ENCODE measurements at regions not wholly inside any gene's neighbourhood (a gene's known extent, or its start where the extent isn't known, plus 50 kb on each side); places are given as distances from the start of the nearest gene placed in this dataset.

GRCh38 chr15:39488516-39488915 lies 92.4 kb upstream of the THBS1 start:
- TF ChIP-seq GATA3 (IDR thresholded peaks at IDR 0.05; ENCODE audit: low read depth, low read length) (no peak), GATA2 (IDR thresholded peaks at IDR 0.05; ENCODE audit: low read depth, low read length) (no peak)

GRCh38 chr15:39488961-39489360 lies 91.9 kb upstream of the THBS1 start:
- TF ChIP-seq GATA2 (IDR thresholded peaks at IDR 0.05; ENCODE audit: low read depth, low read length) = no peak
- TF ChIP-seq GATA3 (IDR thresholded peaks at IDR 0.05; ENCODE audit: low read depth, low read length) = no peak

- no peak for TF ChIP-seq GATA3 (IDR thresholded peaks at IDR 0.05; ENCODE audit: low read depth, low read length)
- no peak for TF ChIP-seq GATA2 (IDR thresholded peaks at IDR 0.05; ENCODE audit: low read depth, low read length)
These were observed 89.6 kb upstream of the THBS1 start for GRCh38 chr15:39491115-39491885.

GRCh38 chr15:39491886-39492490 lies 88.9 kb upstream of the THBS1 start:
- TF ChIP-seq GATA3 (IDR thresholded peaks at IDR 0.05; ENCODE audit: low read depth, low read length) = no peak
- no peak for TF ChIP-seq GATA2 (IDR thresholded peaks at IDR 0.05; ENCODE audit: low read depth, low read length)

- TF ChIP-seq GATA2 (IDR thresholded peaks at IDR 0.05; ENCODE audit: low read depth, low read length) (no peak), GATA3 (IDR thresholded peaks at IDR 0.05; ENCODE audit: low read depth, low read length) (no peak)
These were observed 87.3 kb upstream of the THBS1 start for GRCh38 chr15:39493424-39494067.

- TF ChIP-seq GATA3 (IDR thresholded peaks at IDR 0.05; ENCODE audit: low read depth, low read length) = no peak
These were observed 86.4 kb upstream of the THBS1 start for GRCh38 chr15:39494462-39494861.

GRCh38 chr15:39495871-39496840 lies 84.7 kb upstream of the THBS1 start:
- TF ChIP-seq GATA3 (IDR thresholded peaks at IDR 0.05; ENCODE audit: low read depth, low read length) (no peak), GATA2 (IDR thresholded peaks at IDR 0.05; ENCODE audit: low read depth, low read length) (no peak)

GRCh38 chr15:39497016-39497758 lies 83.7 kb upstream of the THBS1 start:
- TF ChIP-seq GATA2 (IDR thresholded peaks at IDR 0.05; ENCODE audit: low read depth, low read length) (no peak), GATA3 (IDR thresholded peaks at IDR 0.05; ENCODE audit: low read depth, low read length) (no peak)

- TF ChIP-seq GATA3 (IDR thresholded peaks at IDR 0.05; ENCODE audit: low read depth, low read length) (no peak), GATA2 (IDR thresholded peaks at IDR 0.05; ENCODE audit: low read depth, low read length) (no peak)
These were observed 82.9 kb upstream of the THBS1 start for GRCh38 chr15:39497759-39498565.

- no peak for TF ChIP-seq GATA2 (IDR thresholded peaks at IDR 0.05; ENCODE audit: low read depth, low read length)
These were observed 82.2 kb upstream of the THBS1 start for GRCh38 chr15:39498629-39499028.

GRCh38 chr15:39499042-39499441 lies 81.8 kb upstream of the THBS1 start:
- no peak for TF ChIP-seq GATA2 (IDR thresholded peaks at IDR 0.05; ENCODE audit: low read depth, low read length)

GRCh38 chr15:39499681-39500080 lies 81.2 kb upstream of the THBS1 start:
- TF ChIP-seq GATA2 (IDR thresholded peaks at IDR 0.05; ENCODE audit: low read depth, low read length) (no peak), GATA3 (IDR thresholded peaks at IDR 0.05; ENCODE audit: low read depth, low read length) (no peak)

All from SH-SY5Y (cell line).